ENCODE measurements at regions not wholly inside any gene's neighbourhood (a gene's known extent, or its start where the extent isn't known, plus 50 kb on each side); places are given as distances from the start of the nearest gene placed in this dataset.

- DNase-seq: no peak
These were observed 101.1 kb upstream of the FRY start for GRCh38 chr13:31930490-31930889.

GRCh38 chr13:31930901-31931522, 100.6 kb upstream of the FRY start:
- DNase-seq: no peak

GRCh38 chr13:31937436-31937835, 94.1 kb upstream of the FRY start:
- DNase-seq: no peak

GRCh38 chr13:31940076-31940475, 91.5 kb upstream of the FRY start:
- DNase-seq: no peak

GRCh38 chr13:31943591-31943990, 88.0 kb upstream of the FRY start:
- DNase-seq: no peak

- no peak for DNase-seq
These were observed 87.1 kb upstream of the FRY start for GRCh38 chr13:31944262-31945160.

GRCh38 chr13:31945202-31945961, 86.2 kb upstream of the FRY start:
- DNase-seq: peak; percentile 68 to 75

GRCh38 chr13:31946091-31946770, 85.3 kb upstream of the FRY start:
- no peak for DNase-seq

- no peak for DNase-seq
These were observed 84.5 kb upstream of the FRY start for GRCh38 chr13:31947105-31947504.

GRCh38 chr13:31947506-31947905, 84.1 kb upstream of the FRY start:
- no peak for DNase-seq

- no peak for DNase-seq
These were observed 82.1 kb upstream of the FRY start for GRCh38 chr13:31949486-31949885.

GRCh38 chr13:31950111-31950815, 81.3 kb upstream of the FRY start:
- DNase-seq: no peak

GRCh38 chr13:31951215-31951678, 80.3 kb upstream of the FRY start:
- DNase-seq: no peak

GRCh38 chr13:31952641-31953380, 78.8 kb upstream of the FRY start:
- DNase-seq: no peak

- no peak for DNase-seq
These were observed 76.5 kb upstream of the FRY start for GRCh38 chr13:31955101-31955500.

- peak; percentile 7 to 28 for DNase-seq
These were observed 75.8 kb upstream of the FRY start for GRCh38 chr13:31955741-31956140.

GRCh38 chr13:31956980-31957644, 74.5 kb upstream of the FRY start:
- DNase-seq: no peak

GRCh38 chr13:31957772-31958171, 73.8 kb upstream of the FRY start:
- DNase-seq: no peak

- DNase-seq: no peak
These were observed 68.7 kb upstream of the FRY start for GRCh38 chr13:31962731-31963370.

GRCh38 chr13:31963631-31964030, 67.9 kb upstream of the FRY start:
- DNase-seq: no peak

Measured in NCI-H526 (cell line).